DMS53 treated with DMSO at 0.1 percent for 48 hours (cell line): ENCODE measurements at regions not wholly inside any gene's neighbourhood (a gene's known extent, or its start where the extent isn't known, plus 50 kb on each side); places are given as distances from the start of the nearest gene placed in this dataset.

Experiments
- DNase-seq: peaks from one replicate; lab custom pipeline; 2025; ENCODE audit not compliant: unreplicated experiment; lab: John Stamatoyannopoulos, UW

DNA sequence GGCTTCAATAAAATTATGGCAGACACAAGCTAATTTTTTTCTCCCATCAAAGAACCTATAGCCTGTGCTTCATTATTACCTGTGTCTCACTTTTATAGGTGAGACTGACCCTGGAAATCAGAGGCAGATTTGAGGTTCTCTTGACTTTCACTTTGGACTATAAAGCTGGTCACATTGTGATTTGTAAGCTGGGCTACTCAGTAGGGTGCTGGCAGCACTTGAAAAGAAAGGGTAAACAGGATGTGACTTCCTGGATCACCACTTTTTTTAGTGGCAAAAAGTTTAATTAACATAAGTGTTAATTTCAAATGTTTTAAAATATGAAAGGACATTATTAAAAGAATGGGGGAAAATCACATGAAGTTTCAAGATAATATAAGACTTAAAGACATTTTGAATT is 50.6 kb upstream of the GATB start:
- no peak for DNase-seq
